Dedifferentiated amniotic fluid mesenchymal stem cell (primary cell): ENCODE measurements at regions not wholly inside any gene's neighbourhood (a gene's known extent, or its start where the extent isn't known, plus 50 kb on each side); places are given as distances from the start of the nearest gene placed in this dataset.
"Not testable (repeated sequence)": the region's sequence is repeated elsewhere in the genome, so short reads cannot be mapped to it uniquely, and the experiment has no call there.

Experiments
- DNase-seq: peaks from one replicate; pipeline ENCODE4 v3.0.0-alpha.2; 2016; ENCODE audit errors: extremely low spot score

GRCh38 chr7:25665903-25666670, 437.8 kb upstream of the NPVF start:
- no peak for DNase-seq

DNA sequence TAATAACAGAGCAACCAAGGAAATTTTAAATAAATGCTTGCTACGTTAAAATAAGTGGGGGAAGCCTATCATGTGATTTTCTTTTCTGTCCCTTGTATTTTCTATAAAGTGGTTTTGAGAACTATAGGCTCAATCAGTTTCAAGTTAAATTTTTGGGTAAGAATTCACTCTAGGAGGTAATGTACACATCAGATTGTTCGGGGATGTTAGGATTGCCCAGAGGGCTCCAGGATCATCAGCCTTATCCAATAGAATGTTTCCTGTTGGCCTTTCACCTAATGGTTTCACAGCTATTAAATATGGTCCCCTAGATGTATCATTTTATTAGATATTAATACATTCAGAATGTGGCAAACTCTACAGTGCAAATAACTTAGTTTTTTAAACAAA, 438.4 kb upstream of the NPVF start:
- DNase-seq, result no peak

- no peak for DNase-seq
These were observed 441.0 kb upstream of the NPVF start for GRCh38 chr7:25669281-25669781.

GRCh38 chr7:25669961-25670841, 441.9 kb upstream of the NPVF start:
- DNase-seq, result no peak

DNA sequence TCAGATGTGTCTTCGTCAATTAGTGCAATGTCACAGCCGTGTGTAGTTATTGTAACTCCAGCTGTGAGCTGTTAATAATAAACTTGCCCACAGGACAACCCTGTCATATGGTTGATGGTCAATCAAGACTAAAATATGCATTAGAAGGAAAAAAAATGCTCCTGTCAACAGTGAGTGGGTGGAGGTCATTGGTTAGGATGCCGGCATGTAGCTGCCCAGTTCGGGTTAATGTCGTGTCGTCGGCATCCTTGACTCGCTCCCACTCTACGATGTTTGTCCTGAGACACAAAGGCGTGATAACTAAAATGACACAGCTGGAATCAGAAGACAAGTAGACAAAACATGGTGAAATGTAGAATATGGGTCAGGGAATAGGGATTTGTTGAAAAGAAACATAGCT, 442.8 kb upstream of the NPVF start:
- no peak for DNase-seq

DNA sequence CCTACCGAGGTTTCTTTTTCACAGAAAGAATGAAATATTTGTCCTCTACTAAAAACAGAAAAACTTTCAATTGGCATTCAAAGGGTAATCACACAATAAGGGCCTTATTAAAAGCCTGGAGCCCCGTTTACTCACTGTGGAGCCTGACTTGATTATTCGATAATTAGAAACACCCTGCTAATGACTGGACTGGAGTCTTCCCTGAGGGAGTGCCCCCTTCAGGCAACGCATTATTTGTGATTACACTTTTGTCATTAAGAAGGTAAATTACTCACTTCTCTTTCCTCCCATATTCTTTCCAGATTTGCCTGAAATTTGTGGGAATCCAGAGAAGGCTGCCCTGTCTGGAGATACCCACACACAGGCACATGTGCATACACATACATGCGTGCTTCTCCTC, 444.2 kb upstream of the NPVF start:
- DNase-seq, result no peak

- DNase-seq, result no peak
These were observed 447.6 kb upstream of the NPVF start for GRCh38 chr7:25675789-25676474.

DNA sequence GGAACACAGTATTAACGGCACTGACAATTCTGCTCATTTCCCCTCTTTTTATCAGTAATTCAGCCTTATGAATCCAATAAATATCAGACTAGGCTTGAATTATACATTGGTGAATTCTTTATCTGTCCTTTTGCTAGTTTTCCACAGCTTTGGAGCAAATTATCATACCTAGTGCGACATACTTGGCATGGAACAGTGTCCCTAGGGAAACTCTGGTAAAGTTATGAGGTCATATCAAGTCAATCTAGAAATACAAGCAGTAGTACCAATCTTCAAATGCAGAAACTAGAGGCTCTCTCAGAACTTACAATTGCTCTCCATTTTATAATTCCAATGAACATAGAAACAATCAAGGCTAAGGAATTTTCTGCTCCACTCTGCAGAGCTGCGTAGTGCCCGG, 449.3 kb upstream of the NPVF start:
- DNase-seq, result no peak

DNA sequence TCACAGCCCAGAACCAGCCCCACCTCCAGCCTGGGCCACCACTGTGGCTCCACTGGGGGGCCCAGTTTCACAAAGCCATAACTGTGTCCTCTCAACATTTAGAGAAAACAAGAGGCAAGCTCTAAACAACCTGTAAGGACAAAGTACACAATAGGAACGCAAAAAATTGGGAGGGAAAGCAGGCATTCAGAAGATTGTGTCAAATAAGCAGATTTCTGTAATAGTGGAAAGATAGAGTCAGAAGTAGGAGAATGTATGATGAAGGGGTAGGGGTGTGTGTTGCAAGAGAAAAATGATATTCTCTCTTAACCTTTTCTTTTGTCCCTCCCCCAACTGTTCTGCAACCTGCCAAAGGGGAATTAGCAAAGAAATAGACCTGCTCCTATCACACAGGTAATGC, 449.9 kb upstream of the NPVF start:
- DNase-seq, result no peak

DNA sequence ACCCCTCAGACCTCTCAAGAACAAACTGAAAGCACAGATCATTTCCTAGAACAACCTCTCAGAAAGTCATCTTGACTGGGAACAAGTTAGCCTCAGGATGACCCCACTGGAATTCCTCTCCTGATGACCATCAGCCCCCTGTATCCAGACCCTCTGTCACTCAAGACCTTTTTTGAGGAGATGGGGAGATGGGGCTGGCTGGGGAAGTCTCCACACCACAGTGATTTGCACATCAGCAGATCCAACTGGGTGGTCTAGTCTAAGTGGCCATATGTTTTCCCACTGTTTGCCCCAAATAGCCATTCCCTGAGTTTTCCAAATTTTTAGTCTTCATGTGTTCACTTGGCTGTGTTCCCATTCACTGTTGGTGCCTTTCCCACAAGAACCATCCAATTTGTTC, 452.4 kb upstream of the NPVF start:
- no peak for DNase-seq

- no peak for DNase-seq
These were observed 456.1 kb upstream of the NPVF start for GRCh38 chr7:25684360-25684759.

DNA sequence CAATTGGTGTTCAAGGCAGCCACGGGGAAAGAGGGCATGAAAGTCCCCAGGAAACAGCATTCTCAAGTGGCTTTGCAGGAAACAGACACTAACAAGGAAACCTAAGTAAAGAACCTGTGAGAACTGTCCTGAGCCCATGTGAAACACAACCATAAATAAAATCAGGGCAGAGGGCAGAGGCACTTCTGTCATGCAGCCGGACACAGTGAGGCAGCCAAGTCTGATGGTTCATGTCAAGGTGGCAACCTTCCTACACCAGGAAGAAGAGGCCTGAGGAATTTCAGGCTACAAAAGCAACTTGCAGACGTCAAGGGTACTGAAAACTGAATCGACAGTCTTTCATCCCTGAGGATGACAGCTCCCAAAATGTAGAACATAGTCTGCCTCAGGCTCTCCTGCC, 458.2 kb upstream of the NPVF start:
- DNase-seq, result no peak

DNA sequence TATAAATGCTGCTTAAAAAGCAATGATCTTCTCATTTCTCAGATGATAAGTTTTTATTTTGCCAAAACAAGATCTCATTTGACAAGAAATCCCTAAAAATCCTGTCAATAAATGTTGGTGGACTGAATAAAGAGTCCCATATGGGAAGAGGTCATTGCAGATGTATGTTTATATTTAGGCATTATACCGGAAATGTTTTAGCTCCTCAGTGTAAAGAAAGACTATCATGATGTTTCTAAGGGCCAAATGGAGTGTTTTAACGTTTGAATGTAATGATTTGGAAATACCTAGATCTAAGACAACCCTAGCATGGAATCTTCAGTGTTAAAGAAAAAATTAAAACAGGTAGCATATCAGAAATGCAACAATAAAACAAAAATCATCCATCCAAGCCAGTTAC, 457.8 kb upstream of the NFE2L3 start:
- no peak for DNase-seq

GRCh38 chr7:25694699-25695098, 457.3 kb upstream of the NFE2L3 start:
- no peak for DNase-seq

- DNase-seq, result no peak
These were observed 455.4 kb upstream of the NFE2L3 start for GRCh38 chr7:25696571-25696970.

- DNase-seq, result no peak
These were observed 453.4 kb upstream of the NFE2L3 start for GRCh38 chr7:25698451-25699113.

- not testable (repeated sequence) for DNase-seq
These were observed 451.9 kb upstream of the NFE2L3 start for GRCh38 chr7:25700141-25700540.

DNA sequence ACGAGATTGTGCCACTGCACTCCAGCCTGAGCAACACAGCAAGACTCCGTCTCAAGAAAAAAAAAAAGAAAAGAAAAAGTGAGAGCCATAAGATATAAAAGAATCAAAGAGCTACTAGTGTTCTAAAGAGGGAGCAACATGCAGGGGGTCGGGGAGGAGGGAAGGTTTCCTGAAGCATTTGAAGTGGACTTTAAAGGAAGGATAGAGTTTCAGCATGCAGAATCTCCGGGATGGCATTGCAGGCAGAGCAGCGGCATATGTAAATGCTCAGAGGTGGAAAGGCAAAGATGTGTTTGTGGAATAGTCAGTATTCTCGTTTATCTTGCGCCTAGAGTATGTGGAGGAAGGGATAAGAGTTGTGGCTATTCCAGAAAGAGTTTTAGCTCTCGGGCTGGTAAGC, 447.6 kb upstream of the NFE2L3 start:
- DNase-seq, result no peak

DNA sequence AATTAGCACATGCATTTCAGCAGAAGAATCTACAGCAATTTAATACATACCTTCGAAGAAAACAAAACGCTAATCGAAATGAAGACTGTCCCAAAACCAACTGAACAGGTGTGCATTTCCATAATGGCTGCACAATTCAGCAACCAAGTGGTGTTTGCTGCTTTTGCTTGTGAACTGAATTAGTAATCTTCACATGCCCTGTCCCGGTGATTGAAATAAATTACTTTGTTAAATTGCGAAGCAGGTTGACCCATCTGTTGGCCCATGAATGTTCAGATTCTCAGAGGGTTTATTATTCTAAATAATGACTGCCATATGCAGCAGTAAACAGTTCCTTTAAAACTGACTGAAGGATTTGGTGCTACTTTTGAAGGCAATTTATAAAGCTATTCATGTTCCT, 445.2 kb upstream of the NFE2L3 start:
- no peak for DNase-seq

- no peak for DNase-seq
These were observed 444.0 kb upstream of the NFE2L3 start for GRCh38 chr7:25707768-25708620.

- no peak for DNase-seq
These were observed 441.0 kb upstream of the NFE2L3 start for GRCh38 chr7:25710959-25711358.
